Bronchial epithelial cell (primary cell): ENCODE measurements at regions not wholly inside any gene's neighbourhood (a gene's known extent, or its start where the extent isn't known, plus 50 kb on each side); places are given as distances from the start of the nearest gene placed in this dataset.

Experiments
- DNase-seq: peaks from one replicate; pipeline ENCODE4 v3.0.0-alpha.2; 2010; ENCODE audit warnings: low read depth
- FAIRE-seq: peaks from 2 replicates; lab custom pipeline; 2011; peaks lifted over from hg19 to GRCh38; lab: Jason Lieb, UNC
- H3K27me3 ChIP-seq: 2 replicates; pipeline ENCODE4 v1.5.1; 2011; ENCODE audit warnings: low read length; ENCODE audit not compliant: control insufficient read depth, insufficient read depth
- H3K36me3 ChIP-seq: 2 replicates; pipeline ENCODE4 v1.5.1; 2011; ENCODE audit warnings: low read length; ENCODE audit not compliant: control insufficient read depth, insufficient read depth
- H3K4me3 ChIP-seq: 2 replicates; pipeline ENCODE4 v1.5.1; 2011; ENCODE audit warnings: mild to moderate bottlenecking, low read depth, low read length, control low read depth
- CTCF ChIP-seq: IDR thresholded peaks from 2 replicates; pipeline ENCODE4 v1.5.1; 2011; ENCODE audit warnings: mild to moderate bottlenecking, moderate library complexity, low read length, control low read depth, inconsistent platforms; ENCODE audit not compliant: insufficient read depth, severe bottlenecking

DNA sequence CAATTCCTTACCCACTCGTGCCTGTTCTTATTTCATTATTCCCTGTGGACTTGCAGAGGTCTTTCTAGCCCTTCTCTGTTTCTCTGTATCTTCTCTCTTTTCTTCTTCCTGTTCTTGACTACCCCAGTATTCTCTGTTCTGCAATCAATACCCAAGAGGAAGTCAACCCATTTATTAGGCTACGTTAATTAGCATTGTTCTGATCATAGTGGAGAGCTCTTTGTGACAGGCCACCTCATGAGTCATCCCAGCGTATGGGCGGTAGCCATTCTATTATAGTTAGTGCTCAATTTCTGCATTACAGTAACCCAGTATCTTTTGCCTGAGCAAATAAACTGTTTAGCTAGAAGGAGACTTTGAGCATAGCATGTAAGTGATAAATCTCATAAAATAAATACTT lies 259.5 kb upstream of the GRM7 start:
- Histone ChIP-seq H3K36me3 (no peaks in the 10 kb centered on the region), H3K27me3 (no peaks in the 10 kb centered on the region), H3K4me3 (no peak overlapping the region)
- no peak for TF ChIP-seq CTCF
- no peak for DNase-seq
- FAIRE-seq: no peak

GRCh38 chr3:6602329-6602728 lies 258.6 kb upstream of the GRM7 start:
- Histone ChIP-seq H3K4me3 (no peak overlapping the region), H3K36me3 (no peaks in the 10 kb centered on the region), H3K27me3 (no peaks in the 10 kb centered on the region)
- TF ChIP-seq CTCF: no peak
- FAIRE-seq (no peak), DNase-seq (no peak)

GRCh38 chr3:6605227-6605626 lies 255.7 kb upstream of the GRM7 start:
- FAIRE-seq (no peak), DNase-seq (no peak)
- H3K4me3 ChIP-seq: no peak overlapping the region
- no peak for TF ChIP-seq CTCF
- H3K27me3 ChIP-seq: no peaks in the 10 kb centered on the region
- H3K36me3 ChIP-seq: no peaks in the 10 kb centered on the region

DNA sequence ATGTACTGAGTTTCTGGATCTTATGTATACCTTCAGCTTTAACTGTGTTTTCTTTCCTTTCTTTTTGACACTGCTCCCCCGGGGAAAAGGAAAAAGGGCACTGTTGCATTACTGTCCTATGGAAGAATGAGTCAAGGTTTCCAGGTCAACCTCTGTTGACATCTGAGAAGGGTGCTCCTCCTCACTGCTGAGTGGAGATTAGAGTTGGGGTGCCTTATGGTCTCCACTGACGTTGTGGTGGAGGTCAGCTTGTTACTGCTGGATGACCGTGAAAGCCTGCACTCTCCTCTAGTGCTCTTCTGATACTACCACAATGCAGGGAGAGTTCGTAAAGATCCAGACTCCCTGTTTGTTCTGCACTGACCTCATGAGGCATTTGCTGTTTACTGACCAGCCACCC lies 252.1 kb upstream of the GRM7 start:
- no peak for TF ChIP-seq CTCF
- no peak for DNase-seq
- no peak overlapping the region for H3K4me3 ChIP-seq
- H3K36me3 ChIP-seq: no peaks in the 10 kb centered on the region
- no peak for FAIRE-seq
- H3K27me3 ChIP-seq: no peaks in the 10 kb centered on the region

- H3K4me3 ChIP-seq: no peak overlapping the region
- no peaks in the 10 kb centered on the region for H3K36me3 ChIP-seq
- no peaks in the 10 kb centered on the region for H3K27me3 ChIP-seq
- no peak for DNase-seq
- FAIRE-seq: no peak
- no peak for TF ChIP-seq CTCF
Observed at GRCh38 chr3:6612034-6612616, 248.8 kb upstream of the GRM7 start.

GRCh38 chr3:6622260-6622659 lies 238.7 kb upstream of the GRM7 start:
- no peak overlapping the region for H3K4me3 ChIP-seq
- DNase-seq (no peak), FAIRE-seq (no peak)
- TF ChIP-seq CTCF: no peak
- H3K27me3 ChIP-seq: no peaks in the 10 kb centered on the region
- no peaks in the 10 kb centered on the region for H3K36me3 ChIP-seq
